Gastrocnemius medialis (tissue), 4 donors: ENCODE measurements at regions not wholly inside any gene's neighbourhood (a gene's known extent, or its start where the extent isn't known, plus 50 kb on each side); places are given as distances from the start of the nearest gene placed in this dataset.

Experiments used
- ATAC-seq, 2 donors: fragments of 150-250 bp; one replicate each; pipeline ENCODE4 v1.9.1; 2016
- DNase-seq, 2 donors: peaks; one replicate each; pipeline ENCODE4 v3.0.0-alpha.2; 2019
- H3K27ac ChIP-seq, 4 donors: fragments of 200-600 bp; sonication (generic); 1 replicate in 1 of 4; 2 replicates in 3 of 4; pipeline ENCODE4 v1.5.1; 2016 to 2018; ENCODE audit warnings: mild to moderate bottlenecking in 2 of 4, moderate library complexity in 1 of 4
- H3K27me3 ChIP-seq, 3 donors: fragments of 200-600 bp; sonication (generic) in 2 of 3; 1 replicate in 1 of 3; 2 replicates in 2 of 3; pipeline versions ENCODE4 v1.5.1 to v1.6.0; 2016 to 2019; ENCODE audit warnings: mild to moderate bottlenecking in 1 of 3, moderate library complexity in 1 of 3
- H3K36me3 ChIP-seq, 2 donors: fragments of 200-600 bp; sonication (generic) in 1 of 2; one replicate each; pipeline ENCODE4 v1.5.1; 2017 to 2018
- H3K4me1 ChIP-seq, 2 donors: fragments of 200-600 bp; sonication (generic) in 1 of 2; one replicate each; pipeline ENCODE4 v1.5.1; 2016 to 2017; ENCODE audit warnings: mild to moderate bottlenecking in 2 of 2
- H3K4me3 ChIP-seq, 4 donors: fragments of 200-600 bp; sonication (generic) in 3 of 4; 1 replicate in 1 of 4; 2 replicates in 3 of 4; pipeline ENCODE4 v1.5.1; 2016 to 2019; ENCODE audit warnings: mild to moderate bottlenecking in 2 of 4
- H3K9me3 ChIP-seq, 3 donors: fragments of 200-600 bp; sonication (generic) in 2 of 3; 1 replicate in 1 of 3; 2 replicates in 2 of 3; pipeline ENCODE4 v1.5.1; 2016 to 2019
- CTCF ChIP-seq, 5 experiments: fragments of 450-650 bp in 3 of 5; fragments of 200-600 bp in 2 of 5; sonication (generic) in 2 of 5; IDR thresholded peaks in 4 of 5; conservative IDR thresholded peaks in 1 of 5; 1 replicate in 4 of 5; 2 replicates in 1 of 5; pipeline ENCODE4 v1.5.1; 2016 to 2019; ENCODE audit warnings: antibody characterized with exemption in 5 of 5, mild to moderate bottlenecking in 3 of 5, moderate library complexity in 3 of 5
- POLR2A ChIP-seq, 2 donors: fragments of 450-650 bp; IDR thresholded peaks; one replicate each; pipeline ENCODE4 v1.6.1; 2017; ENCODE audit warnings: antibody characterized with exemption in 2 of 2, mild to moderate bottlenecking in 2 of 2, moderate library complexity in 2 of 2
- in situ Hi-C, 4 donors: fragments of 200-750 bp; cut with MboI; loops; one replicate each; pipeline versions ENCODE4 v1.15.0 to v1.8.0; 2017; ENCODE audit warnings: low sequenced_read_pairs in 4 of 4
- intact Hi-C: fragments of 100-400 bp; cut with DNase I; formaldehyde crosslinking; loops from one replicate; pipeline ENCODE4 v1.15.1; 2023; ENCODE audit warnings: low total_unique reads

- no peak for TF ChIP-seq POLR2A (IDR thresholded peaks at IDR 0.05)
- no peak for TF ChIP-seq CTCF (IDR thresholded peaks at IDR 0.05 in 4 of 5, conservative IDR thresholded peaks at IDR 0.05 in 1 of 5)
- H3K4me1 ChIP-seq: no peaks in the 10 kb centered on the region
- H3K4me3 ChIP-seq: no peak overlapping the region
- in situ Hi-C loops (no loop called here), intact Hi-C loops (no loop called here)
- no peaks in the 10 kb centered on the region for H3K27me3 ChIP-seq
- ATAC-seq: no peak
- no peak overlapping the region for H3K27ac ChIP-seq
- no peaks in the 10 kb centered on the region for H3K9me3 ChIP-seq
- no peak for DNase-seq
- H3K36me3 ChIP-seq: no peaks in the 10 kb centered on the region
Observed at GRCh38 chr2:186307871-186308270, 178.2 kb upstream of the ZC3H15 start.

- H3K4me1 ChIP-seq: no peaks in the 10 kb centered on the region
- intact Hi-C loops (no loop called here), in situ Hi-C loops (no loop called here)
- TF ChIP-seq POLR2A (IDR thresholded peaks at IDR 0.05): no peak
- no peak for TF ChIP-seq CTCF (IDR thresholded peaks at IDR 0.05 in 4 of 5, conservative IDR thresholded peaks at IDR 0.05 in 1 of 5)
- no peak for ATAC-seq
- H3K9me3 ChIP-seq: no peaks in the 10 kb centered on the region
- no peak for DNase-seq
- H3K27me3 ChIP-seq: no peaks in the 10 kb centered on the region
- H3K36me3 ChIP-seq: no peaks in the 10 kb centered on the region
- H3K27ac ChIP-seq: no peak overlapping the region
- H3K4me3 ChIP-seq: no peak overlapping the region
Observed at GRCh38 chr2:186308347-186308746, 177.7 kb upstream of the ZC3H15 start.

GRCh38 chr2:186309901-186310300 is 176.2 kb upstream of the ZC3H15 start:
- Histone ChIP-seq H3K27ac (no peak overlapping the region), H3K9me3 (no peaks in the 10 kb centered on the region), H3K4me3 (no peak overlapping the region), H3K36me3 (no peaks in the 10 kb centered on the region), H3K27me3 (no peaks in the 10 kb centered on the region), H3K4me1 (no peaks in the 10 kb centered on the region)
- intact Hi-C loops (no loop called here), in situ Hi-C loops (no loop called here)
- DNase-seq (no peak), ATAC-seq (no peak)
- TF ChIP-seq CTCF (IDR thresholded peaks at IDR 0.05 in 4 of 5, conservative IDR thresholded peaks at IDR 0.05 in 1 of 5) (no peak), POLR2A (IDR thresholded peaks at IDR 0.05) (no peak)

- Histone ChIP-seq H3K36me3 (no peaks in the 10 kb centered on the region), H3K27me3 (no peaks in the 10 kb centered on the region), H3K4me3 (no peak overlapping the region), H3K9me3 (peaks cover 0 to 5% (median 0%) of the 10 kb centered on the region in 3 donors), H3K27ac (no peak overlapping the region), H3K4me1 (no peaks in the 10 kb centered on the region)
- intact Hi-C loops (no loop called here), in situ Hi-C loops (no loop called here)
- no peak for TF ChIP-seq POLR2A (IDR thresholded peaks at IDR 0.05)
- TF ChIP-seq CTCF (IDR thresholded peaks at IDR 0.05 in 4 of 5, conservative IDR thresholded peaks at IDR 0.05 in 1 of 5): no peak
- no peak for DNase-seq
- ATAC-seq: no peak
Observed at GRCh38 chr2:186319105-186319504, 167.0 kb upstream of the ZC3H15 start.

GRCh38 chr2:186325827-186326535 is 160.1 kb upstream of the ZC3H15 start:
- H3K9me3 ChIP-seq: no peaks in the 10 kb centered on the region
- TF ChIP-seq CTCF (IDR thresholded peaks at IDR 0.05 in 4 of 5, conservative IDR thresholded peaks at IDR 0.05 in 1 of 5) (no peak), POLR2A (IDR thresholded peaks at IDR 0.05) (no peak)
- in situ Hi-C loops: no loop called here
- H3K27me3 ChIP-seq: no peaks in the 10 kb centered on the region
- intact Hi-C loops: no loop called here
- H3K36me3 ChIP-seq: no peaks in the 10 kb centered on the region
- H3K27ac ChIP-seq: no peak overlapping the region
- H3K4me1 ChIP-seq: no peaks in the 10 kb centered on the region
- no peak for DNase-seq
- no peak for ATAC-seq
- no peak overlapping the region for H3K4me3 ChIP-seq
